ENCODE measurements at regions not wholly inside any gene's neighbourhood (a gene's known extent, or its start where the extent isn't known, plus 50 kb on each side); places are given as distances from the start of the nearest gene placed in this dataset.
"Not testable (repeated sequence)": the region's sequence is repeated elsewhere in the genome, so short reads cannot be mapped to it uniquely, and the experiment has no call there.

GRCh38 chr10:25824050-25824449 is 110.0 kb upstream of the MYO3A start:
- no peak overlapping the region for H3K4me3 Mint-ChIP-seq
- H3K4me1 Mint-ChIP-seq: peaks cover 13% of the 10 kb centered on the region
- H3K9me3 Mint-ChIP-seq: no peaks in the 10 kb centered on the region
- DNase-seq (ENCODE audit: low spot score in 2 of 2, unreplicated experiment in 2 of 2): no peak
- H3K27ac Mint-ChIP-seq: no peak overlapping the region
- peaks cover 15% of the 10 kb centered on the region for H3K27me3 Mint-ChIP-seq (ENCODE audit: low read depth)
- TF ChIP-seq CTCF (IDR thresholded peaks at IDR 0.05; ENCODE audit: unreplicated experiment): no peak
- no peaks in the 10 kb centered on the region for H3K36me3 Mint-ChIP-seq

GRCh38 chr10:25828475-25828874 is 105.6 kb upstream of the MYO3A start:
- no peak for TF ChIP-seq CTCF (IDR thresholded peaks at IDR 0.05; ENCODE audit: unreplicated experiment)
- Mint-ChIP-seq H3K4me1 (no peaks in the 10 kb centered on the region), H3K27me3 (ENCODE audit: low read depth) (peaks cover 15% of the 10 kb centered on the region)

GRCh38 chr10:25831080-25831479 is 102.9 kb upstream of the MYO3A start:
- H3K4me1 Mint-ChIP-seq: no peaks in the 10 kb centered on the region
- H3K4me3 Mint-ChIP-seq: no peak overlapping the region
- peaks cover 10% of the 10 kb centered on the region for H3K27me3 Mint-ChIP-seq (ENCODE audit: low read depth)
- no peaks in the 10 kb centered on the region for H3K36me3 Mint-ChIP-seq
- H3K9me3 Mint-ChIP-seq: peaks cover 4% of the 10 kb centered on the region
- no peak for DNase-seq (ENCODE audit: low spot score in 2 of 2, unreplicated experiment in 2 of 2)
- no peak overlapping the region for H3K27ac Mint-ChIP-seq
- TF ChIP-seq CTCF (IDR thresholded peaks at IDR 0.05; ENCODE audit: unreplicated experiment): no peak

More at GRCh38 chr10:25828475-25828874, 105.6 kb upstream of the MYO3A start:
- Mint-ChIP-seq H3K27ac (no peak overlapping the region), H3K4me3 (no peak overlapping the region), H3K36me3 (no peaks in the 10 kb centered on the region), H3K9me3 (no peaks in the 10 kb centered on the region)
- DNase-seq (ENCODE audit: low spot score in 2 of 2, unreplicated experiment in 2 of 2): no peak

- Mint-ChIP-seq H3K4me3 (no peak overlapping the region), H3K27me3 (ENCODE audit: low read depth) (peaks cover 33% of the 10 kb centered on the region), H3K27ac (no peak overlapping the region), H3K36me3 (no peaks in the 10 kb centered on the region), H3K9me3 (peaks cover 4% of the 10 kb centered on the region), H3K4me1 (peaks cover 13% of the 10 kb centered on the region)
- TF ChIP-seq CTCF (IDR thresholded peaks at IDR 0.05; ENCODE audit: unreplicated experiment): no peak
- no peak for DNase-seq (ENCODE audit: low spot score in 2 of 2, unreplicated experiment in 2 of 2)
These were observed 94.3 kb upstream of the MYO3A start for GRCh38 chr10:25839683-25840082.

- not testable (repeated sequence) for DNase-seq (ENCODE audit: low spot score in 2 of 2, unreplicated experiment in 2 of 2); H3K36me3 Mint-ChIP-seq; H3K27ac Mint-ChIP-seq; H3K9me3 Mint-ChIP-seq; H3K4me3 Mint-ChIP-seq
- H3K4me1 Mint-ChIP-seq: peaks cover 15% of the 10 kb centered on the region
- H3K27me3 Mint-ChIP-seq (ENCODE audit: low read depth): peaks cover 44% of the 10 kb centered on the region
These were observed 93.2 kb upstream of the MYO3A start for GRCh38 chr10:25840875-25841274.

- Mint-ChIP-seq H3K36me3 (no peaks in the 10 kb centered on the region), H3K4me3 (no peak overlapping the region), H3K4me1 (peaks cover 15% of the 10 kb centered on the region), H3K27me3 (ENCODE audit: low read depth) (peaks cover 44% of the 10 kb centered on the region), H3K9me3 (no peaks in the 10 kb centered on the region), H3K27ac (no peak overlapping the region)
- no peak for TF ChIP-seq CTCF (IDR thresholded peaks at IDR 0.05; ENCODE audit: unreplicated experiment)
- DNase-seq (ENCODE audit: low spot score in 2 of 2, unreplicated experiment in 2 of 2): no peak
These were observed 91.9 kb upstream of the MYO3A start for GRCh38 chr10:25842146-25842545.
